ENCODE measurements at regions not wholly inside any gene's neighbourhood (a gene's known extent, or its start where the extent isn't known, plus 50 kb on each side); places are given as distances from the start of the nearest gene placed in this dataset.
"Not testable (repeated sequence)": the region's sequence is repeated elsewhere in the genome, so short reads cannot be mapped to it uniquely, and the experiment has no call there.

GRCh38 chr11:101241160-101241795, 111.7 kb upstream of the PGR start:
- TF ChIP-seq, protein P1, sequence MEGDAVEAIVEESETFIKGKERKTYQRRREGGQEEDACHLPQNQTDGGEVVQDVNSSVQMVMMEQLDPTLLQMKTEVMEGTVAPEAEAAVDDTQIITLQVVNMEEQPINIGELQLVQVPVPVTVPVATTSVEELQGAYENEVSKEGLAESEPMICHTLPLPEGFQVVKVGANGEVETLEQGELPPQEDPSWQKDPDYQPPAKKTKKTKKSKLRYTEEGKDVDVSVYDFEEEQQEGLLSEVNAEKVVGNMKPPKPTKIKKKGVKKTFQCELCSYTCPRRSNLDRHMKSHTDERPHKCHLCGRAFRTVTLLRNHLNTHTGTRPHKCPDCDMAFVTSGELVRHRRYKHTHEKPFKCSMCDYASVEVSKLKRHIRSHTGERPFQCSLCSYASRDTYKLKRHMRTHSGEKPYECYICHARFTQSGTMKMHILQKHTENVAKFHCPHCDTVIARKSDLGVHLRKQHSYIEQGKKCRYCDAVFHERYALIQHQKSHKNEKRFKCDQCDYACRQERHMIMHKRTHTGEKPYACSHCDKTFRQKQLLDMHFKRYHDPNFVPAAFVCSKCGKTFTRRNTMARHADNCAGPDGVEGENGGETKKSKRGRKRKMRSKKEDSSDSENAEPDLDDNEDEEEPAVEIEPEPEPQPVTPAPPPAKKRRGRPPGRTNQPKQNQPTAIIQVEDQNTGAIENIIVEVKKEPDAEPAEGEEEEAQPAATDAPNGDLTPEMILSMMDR (IDR thresholded peaks at IDR 0.05; ENCODE audit: extremely low read depth, low read depth, low read length): no peak
- Histone ChIP-seq H4K20me1 (ENCODE audit: insufficient read depth, low read length) (no peaks in the 10 kb centered on the region), H3K79me2 (ENCODE audit: insufficient read depth, low read length) (no peaks in the 10 kb centered on the region), H2AFZ (ENCODE audit: low read length) (no peak overlapping the region), H3K27me3 (ENCODE audit: insufficient read depth, low read length) (no peaks in the 10 kb centered on the region), H3K4me1 (ENCODE audit: insufficient read depth, low read length) (no peaks in the 10 kb centered on the region), H3K36me3 (ENCODE audit: insufficient read depth, low read length) (no peaks in the 10 kb centered on the region), H3K9me3 (ENCODE audit: low read depth, low read length) (no peaks in the 10 kb centered on the region), H3K4me2 (ENCODE audit: insufficient read depth, low read length) (no peak overlapping the region), H3K4me3 (ENCODE audit: insufficient read depth, low read length) (no peak overlapping the region), H3K27ac (ENCODE audit: low read depth, low read length) (no peak overlapping the region)
- DNase-seq (ENCODE audit: insufficient read length, low spot score, missing footprints): no peak

GRCh38 chr11:101231207-101231834, 101.7 kb upstream of the PGR start:
- H3K4me1 ChIP-seq (ENCODE audit: insufficient read depth, low read length): not testable (repeated sequence)

DNA sequence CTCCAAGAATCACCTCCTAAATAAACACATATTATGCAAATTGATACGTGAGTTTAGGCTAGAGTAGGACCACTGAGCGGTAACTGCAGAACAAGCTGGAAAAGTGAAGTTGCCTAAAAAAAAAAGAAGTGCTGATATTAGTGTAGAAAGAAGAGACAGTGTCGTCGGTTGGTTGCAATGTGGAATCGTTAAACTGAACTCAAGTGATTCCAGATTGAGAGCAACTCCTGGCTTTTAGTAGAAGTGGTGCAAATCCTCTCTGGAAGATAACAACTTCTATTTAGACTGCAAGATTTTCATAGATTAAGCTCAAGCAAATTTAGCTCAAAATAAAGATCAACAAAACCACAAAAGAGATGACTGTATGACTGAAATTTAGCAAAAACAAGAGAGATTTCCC, 97.0 kb upstream of the PGR start:
- no peaks in the 10 kb centered on the region for H3K27me3 ChIP-seq (ENCODE audit: insufficient read depth, low read length)
- H3K4me3 ChIP-seq (ENCODE audit: insufficient read depth, low read length): no peak overlapping the region
- no peak overlapping the region for H3K27ac ChIP-seq (ENCODE audit: low read depth, low read length)
- no peak overlapping the region for H3K4me2 ChIP-seq (ENCODE audit: insufficient read depth, low read length)
- no peaks in the 10 kb centered on the region for H3K4me1 ChIP-seq (ENCODE audit: insufficient read depth, low read length)
- no peak overlapping the region for H2AFZ ChIP-seq (ENCODE audit: low read length)
- no peaks in the 10 kb centered on the region for H3K36me3 ChIP-seq (ENCODE audit: insufficient read depth, low read length)
- no peaks in the 10 kb centered on the region for H3K9me3 ChIP-seq (ENCODE audit: low read depth, low read length)
- H4K20me1 ChIP-seq (ENCODE audit: insufficient read depth, low read length): no peaks in the 10 kb centered on the region
- no peaks in the 10 kb centered on the region for H3K79me2 ChIP-seq (ENCODE audit: insufficient read depth, low read length)
- no peak for DNase-seq (ENCODE audit: insufficient read length, low spot score, missing footprints)
- TF ChIP-seq, protein P1 (IDR thresholded peaks at IDR 0.05; ENCODE audit: extremely low read depth, low read depth, low read length): no peak

More at GRCh38 chr11:101231207-101231834, 101.7 kb upstream of the PGR start:
- H3K27me3 ChIP-seq (ENCODE audit: insufficient read depth, low read length); H3K4me3 ChIP-seq (ENCODE audit: insufficient read depth, low read length); DNase-seq (ENCODE audit: insufficient read length, low spot score, missing footprints); H4K20me1 ChIP-seq (ENCODE audit: insufficient read depth, low read length); H3K9me3 ChIP-seq (ENCODE audit: low read depth, low read length); H3K4me2 ChIP-seq (ENCODE audit: insufficient read depth, low read length); H3K79me2 ChIP-seq (ENCODE audit: insufficient read depth, low read length); H2AFZ ChIP-seq (ENCODE audit: low read length); H3K27ac ChIP-seq (ENCODE audit: low read depth, low read length); H3K36me3 ChIP-seq (ENCODE audit: insufficient read depth, low read length): not testable (repeated sequence)

DNA sequence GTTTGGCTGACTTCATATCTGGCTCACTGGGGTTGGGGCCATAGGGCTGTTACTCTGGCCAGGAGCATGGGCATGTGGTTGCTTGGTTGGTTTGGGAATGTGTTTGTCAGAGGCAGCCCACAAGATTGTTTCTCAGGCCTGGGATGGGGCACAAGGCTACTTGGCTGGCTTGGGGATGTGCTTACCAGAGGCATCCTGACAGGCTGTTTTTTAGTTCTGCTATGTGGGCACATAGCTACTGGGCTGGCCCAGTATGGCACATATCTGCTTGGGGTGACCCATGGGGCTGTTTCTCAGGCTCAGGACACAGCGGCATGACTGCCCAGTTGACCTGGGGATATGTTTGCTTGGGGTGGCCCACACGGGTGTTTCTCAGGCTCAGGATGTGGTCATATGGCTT, 94.6 kb upstream of the PGR start:
- no peaks in the 10 kb centered on the region for H3K27me3 ChIP-seq (ENCODE audit: insufficient read depth, low read length)
- no peak overlapping the region for H3K4me2 ChIP-seq (ENCODE audit: insufficient read depth, low read length)
- TF ChIP-seq, protein P1 (IDR thresholded peaks at IDR 0.05; ENCODE audit: extremely low read depth, low read depth, low read length): no peak
- DNase-seq (ENCODE audit: insufficient read length, low spot score, missing footprints): peak; percentile 4
- no peaks in the 10 kb centered on the region for H3K9me3 ChIP-seq (ENCODE audit: low read depth, low read length)
- no peaks in the 10 kb centered on the region for H3K4me1 ChIP-seq (ENCODE audit: insufficient read depth, low read length)
- H3K79me2 ChIP-seq (ENCODE audit: insufficient read depth, low read length): no peaks in the 10 kb centered on the region
- no peaks in the 10 kb centered on the region for H3K36me3 ChIP-seq (ENCODE audit: insufficient read depth, low read length)
- H3K4me3 ChIP-seq (ENCODE audit: insufficient read depth, low read length): no peak overlapping the region
- H4K20me1 ChIP-seq (ENCODE audit: insufficient read depth, low read length): no peaks in the 10 kb centered on the region
- no peak overlapping the region for H3K27ac ChIP-seq (ENCODE audit: low read depth, low read length)
- no peak overlapping the region for H2AFZ ChIP-seq (ENCODE audit: low read length)

GRCh38 chr11:101218091-101218490, 88.5 kb upstream of the PGR start:
- not testable (repeated sequence) for H3K79me2 ChIP-seq (ENCODE audit: insufficient read depth, low read length); H3K4me3 ChIP-seq (ENCODE audit: insufficient read depth, low read length); H3K4me2 ChIP-seq (ENCODE audit: insufficient read depth, low read length); H3K4me1 ChIP-seq (ENCODE audit: insufficient read depth, low read length); H3K36me3 ChIP-seq (ENCODE audit: insufficient read depth, low read length); H3K9me3 ChIP-seq (ENCODE audit: low read depth, low read length); DNase-seq (ENCODE audit: insufficient read length, low spot score, missing footprints); H4K20me1 ChIP-seq (ENCODE audit: insufficient read depth, low read length); H2AFZ ChIP-seq (ENCODE audit: low read length); H3K27me3 ChIP-seq (ENCODE audit: insufficient read depth, low read length); H3K27ac ChIP-seq (ENCODE audit: low read depth, low read length)

- H3K4me1 ChIP-seq (ENCODE audit: insufficient read depth, low read length); H3K27ac ChIP-seq (ENCODE audit: low read depth, low read length); H3K27me3 ChIP-seq (ENCODE audit: insufficient read depth, low read length); H3K9me3 ChIP-seq (ENCODE audit: low read depth, low read length); H3K36me3 ChIP-seq (ENCODE audit: insufficient read depth, low read length); H3K4me3 ChIP-seq (ENCODE audit: insufficient read depth, low read length); H3K79me2 ChIP-seq (ENCODE audit: insufficient read depth, low read length); H3K4me2 ChIP-seq (ENCODE audit: insufficient read depth, low read length); H2AFZ ChIP-seq (ENCODE audit: low read length); DNase-seq (ENCODE audit: insufficient read length, low spot score, missing footprints); H4K20me1 ChIP-seq (ENCODE audit: insufficient read depth, low read length): not testable (repeated sequence)
Observed at GRCh38 chr11:101216091-101216490, 86.5 kb upstream of the PGR start.

Data from osteoblast (primary cell).